ENCODE measurements at regions not wholly inside any gene's neighbourhood (a gene's known extent, or its start where the extent isn't known, plus 50 kb on each side); places are given as distances from the start of the nearest gene placed in this dataset.

- TF ChIP-seq, protein P1, sequence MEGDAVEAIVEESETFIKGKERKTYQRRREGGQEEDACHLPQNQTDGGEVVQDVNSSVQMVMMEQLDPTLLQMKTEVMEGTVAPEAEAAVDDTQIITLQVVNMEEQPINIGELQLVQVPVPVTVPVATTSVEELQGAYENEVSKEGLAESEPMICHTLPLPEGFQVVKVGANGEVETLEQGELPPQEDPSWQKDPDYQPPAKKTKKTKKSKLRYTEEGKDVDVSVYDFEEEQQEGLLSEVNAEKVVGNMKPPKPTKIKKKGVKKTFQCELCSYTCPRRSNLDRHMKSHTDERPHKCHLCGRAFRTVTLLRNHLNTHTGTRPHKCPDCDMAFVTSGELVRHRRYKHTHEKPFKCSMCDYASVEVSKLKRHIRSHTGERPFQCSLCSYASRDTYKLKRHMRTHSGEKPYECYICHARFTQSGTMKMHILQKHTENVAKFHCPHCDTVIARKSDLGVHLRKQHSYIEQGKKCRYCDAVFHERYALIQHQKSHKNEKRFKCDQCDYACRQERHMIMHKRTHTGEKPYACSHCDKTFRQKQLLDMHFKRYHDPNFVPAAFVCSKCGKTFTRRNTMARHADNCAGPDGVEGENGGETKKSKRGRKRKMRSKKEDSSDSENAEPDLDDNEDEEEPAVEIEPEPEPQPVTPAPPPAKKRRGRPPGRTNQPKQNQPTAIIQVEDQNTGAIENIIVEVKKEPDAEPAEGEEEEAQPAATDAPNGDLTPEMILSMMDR (IDR thresholded peaks at IDR 0.05): no peak
- Histone ChIP-seq H3K36me3 (no peaks in the 10 kb centered on the region), H3K4me1 (no peaks in the 10 kb centered on the region), H3K9me3 (peaks cover 0 to 5% of the 10 kb centered on the region in 2 donors), H3K4me3 (no peak overlapping the region), H3K27ac (no peak overlapping the region), H3K27me3 (no peaks in the 10 kb centered on the region)
- DNase-seq (ENCODE audit: low spot score): no peak
These were observed 102.9 kb upstream of the PCDH10 start for GRCh38 chr4:133046156-133046555.

DNA sequence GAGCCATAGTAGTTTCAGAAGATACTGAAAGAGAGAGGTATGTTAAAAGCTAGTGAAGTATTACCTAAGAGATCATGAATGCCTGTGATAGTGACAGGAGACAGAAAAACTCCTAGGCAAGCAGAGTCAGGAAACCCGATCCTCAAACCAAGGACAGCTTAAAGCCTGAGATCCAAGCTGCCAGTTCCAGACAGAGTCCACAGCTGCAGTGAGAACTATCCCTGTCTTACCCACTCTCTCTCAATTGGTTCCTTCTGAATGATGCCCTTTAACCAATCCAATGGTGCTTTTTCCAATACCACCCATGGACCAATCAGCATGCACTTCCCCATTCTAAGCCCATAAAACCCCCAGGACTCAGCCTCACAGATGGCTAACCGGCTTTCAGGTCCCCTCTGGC, 90.4 kb upstream of the PCDH10 start:
- no peak overlapping the region for H3K4me3 ChIP-seq
- TF ChIP-seq, protein P1 (IDR thresholded peaks at IDR 0.05): no peak
- no peaks in the 10 kb centered on the region for H3K4me1 ChIP-seq
- H3K9me3 ChIP-seq: no peaks in the 10 kb centered on the region
- no peak for DNase-seq (ENCODE audit: low spot score)
- no peak overlapping the region for H3K27ac ChIP-seq
- no peaks in the 10 kb centered on the region for H3K27me3 ChIP-seq
- no peaks in the 10 kb centered on the region for H3K36me3 ChIP-seq

GRCh38 chr4:133059117-133059516, 90.0 kb upstream of the PCDH10 start:
- H3K4me3 ChIP-seq: no peak overlapping the region
- H3K27me3 ChIP-seq: no peaks in the 10 kb centered on the region
- H3K9me3 ChIP-seq: no peaks in the 10 kb centered on the region
- no peaks in the 10 kb centered on the region for H3K4me1 ChIP-seq
- no peaks in the 10 kb centered on the region for H3K36me3 ChIP-seq
- no peak overlapping the region for H3K27ac ChIP-seq
- TF ChIP-seq, protein P1 (IDR thresholded peaks at IDR 0.05): no peak
- DNase-seq (ENCODE audit: low spot score): no peak

DNA sequence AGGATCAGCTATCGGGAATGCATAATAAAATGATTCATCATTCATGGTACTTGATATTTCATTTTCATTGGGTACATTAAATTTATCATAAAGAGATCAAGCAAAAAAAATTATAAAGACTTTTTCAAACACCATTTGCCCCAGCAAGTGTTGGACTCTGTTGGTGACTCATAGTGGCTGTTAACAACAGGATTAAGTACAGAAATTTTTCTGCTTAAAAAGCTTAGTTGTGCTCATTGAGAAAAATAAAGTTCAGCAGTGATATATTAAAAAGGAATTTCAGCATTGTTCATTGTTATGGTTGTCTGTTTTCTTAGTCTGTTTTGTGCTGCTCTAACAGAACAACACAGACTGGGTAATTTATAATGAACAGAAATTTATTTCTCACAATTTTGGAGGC, 86.2 kb upstream of the PCDH10 start:
- no peaks in the 10 kb centered on the region for H3K27me3 ChIP-seq
- H3K4me1 ChIP-seq: no peaks in the 10 kb centered on the region
- H3K36me3 ChIP-seq: no peaks in the 10 kb centered on the region
- no peak overlapping the region for H3K4me3 ChIP-seq
- DNase-seq (ENCODE audit: low spot score): no peak
- no peak overlapping the region for H3K27ac ChIP-seq
- TF ChIP-seq, protein P1 (IDR thresholded peaks at IDR 0.05): no peak
- H3K9me3 ChIP-seq: peaks cover 0 to 16% of the 10 kb centered on the region in 2 donors

DNA sequence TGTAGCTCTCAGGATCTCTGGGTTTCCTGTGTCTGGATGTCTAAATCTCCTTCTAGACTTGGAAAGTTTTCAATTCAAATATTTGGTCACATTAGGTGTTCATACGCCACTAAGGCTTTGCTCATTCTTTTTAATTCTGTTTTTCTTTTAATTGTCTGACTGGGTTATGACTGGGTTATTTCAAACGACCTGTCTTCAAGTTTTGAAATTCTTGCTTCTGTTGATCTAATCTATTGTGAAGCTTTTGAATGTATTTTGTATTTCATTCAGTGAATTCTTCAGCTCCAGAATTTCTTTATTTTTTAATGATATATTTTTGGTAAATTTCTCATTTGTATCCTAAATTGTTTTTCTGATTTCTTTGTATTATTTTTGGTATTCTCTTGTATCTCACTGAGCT, 81.0 kb upstream of the PCDH10 start:
- no peaks in the 10 kb centered on the region for H3K4me1 ChIP-seq
- no peak overlapping the region for H3K27ac ChIP-seq
- H3K36me3 ChIP-seq: no peaks in the 10 kb centered on the region
- H3K27me3 ChIP-seq: no peaks in the 10 kb centered on the region
- no peak for DNase-seq (ENCODE audit: low spot score)
- H3K4me3 ChIP-seq: no peak overlapping the region
- peaks cover 0 to 30% of the 10 kb centered on the region in 2 donors for H3K9me3 ChIP-seq
- TF ChIP-seq, protein P1 (IDR thresholded peaks at IDR 0.05): no peak

- Histone ChIP-seq H3K27ac (no peak overlapping the region), H3K9me3 (no peaks in the 10 kb centered on the region), H3K4me3 (no peak overlapping the region), H3K4me1 (no peaks in the 10 kb centered on the region), H3K36me3 (no peaks in the 10 kb centered on the region), H3K27me3 (no peaks in the 10 kb centered on the region)
- DNase-seq (ENCODE audit: low spot score): no peak
- TF ChIP-seq, protein P1 (IDR thresholded peaks at IDR 0.05): no peak
These were observed 67.8 kb upstream of the PCDH10 start for GRCh38 chr4:133081246-133081645.

Measured in right atrium auricular region (tissue), 2 donors.